ENCODE measurements at regions not wholly inside any gene's neighbourhood (a gene's known extent, or its start where the extent isn't known, plus 50 kb on each side); places are given as distances from the start of the nearest gene placed in this dataset.

GRCh38 chr18:42341423-42341822 is 386.4 kb downstream of the PIK3C3 start:
- no peak for DNase-seq (ENCODE audit: low spot score)
- Histone ChIP-seq H3K4me2 (ENCODE audit: low read length) (no peak overlapping the region), H3K4me3 (ENCODE audit: low read depth, low read length, poor library complexity, severe bottlenecking) (no peak overlapping the region), H2AFZ (ENCODE audit: low read length) (no peak overlapping the region), H3K9me3 (ENCODE audit: low read length) (no peaks in the 10 kb centered on the region), H3K79me2 (ENCODE audit: insufficient read depth, low read depth, low read length) (no peaks in the 10 kb centered on the region), H3K4me1 (ENCODE audit: insufficient read depth, low read length, poor library complexity, severe bottlenecking) (no peaks in the 10 kb centered on the region), H3K36me3 (ENCODE audit: insufficient read depth, low read length) (no peaks in the 10 kb centered on the region), H4K20me1 (ENCODE audit: insufficient read depth, low read length) (no peaks in the 10 kb centered on the region), H3K9me2 (ENCODE audit: insufficient read depth, low read length) (no peaks in the 10 kb centered on the region), H3K27ac (ENCODE audit: low read depth, low read length, poor library complexity, severe bottlenecking) (no peak overlapping the region)
- intact Hi-C loops (cut with micrococcal nuclease; ENCODE audit: unreplicated experiment) = no loop called here
- POLR2A ChIA-PET = no interaction called here
- no TSS peak for BruUV-seq (replicated peaks)
- CTCF ChIA-PET (ENCODE audit: unreplicated experiment) = no interaction called here
- TF ChIP-seq CTCF (conservative IDR thresholded peaks at IDR 0.05; ENCODE audit: low read length) = no peak
- TF ChIP-seq EZH2phosphoT487 (IDR thresholded peaks at IDR 0.05; ENCODE audit: borderline replicate concordance, low read depth, low read length) = no peak

- Histone ChIP-seq H3K9me3 (ENCODE audit: low read length) (no peaks in the 10 kb centered on the region), H2AFZ (ENCODE audit: low read length) (no peak overlapping the region), H3K79me2 (ENCODE audit: insufficient read depth, low read depth, low read length) (no peaks in the 10 kb centered on the region), H3K4me3 (ENCODE audit: low read depth, low read length, poor library complexity, severe bottlenecking) (no peak overlapping the region), H3K9me2 (ENCODE audit: insufficient read depth, low read length) (no peaks in the 10 kb centered on the region), H4K20me1 (ENCODE audit: insufficient read depth, low read length) (no peaks in the 10 kb centered on the region), H3K27ac (ENCODE audit: low read depth, low read length, poor library complexity, severe bottlenecking) (no peak overlapping the region), H3K4me2 (ENCODE audit: low read length) (no peak overlapping the region), H3K4me1 (ENCODE audit: insufficient read depth, low read length, poor library complexity, severe bottlenecking) (no peaks in the 10 kb centered on the region), H3K36me3 (ENCODE audit: insufficient read depth, low read length) (no peaks in the 10 kb centered on the region)
- intact Hi-C loops (cut with micrococcal nuclease; ENCODE audit: unreplicated experiment) = no loop called here
- TF ChIP-seq EZH2phosphoT487 (IDR thresholded peaks at IDR 0.05; ENCODE audit: borderline replicate concordance, low read depth, low read length) = no peak
- TF ChIP-seq CTCF (conservative IDR thresholded peaks at IDR 0.05; ENCODE audit: low read length) = no peak
- CTCF ChIA-PET (ENCODE audit: unreplicated experiment) = no interaction called here
- DNase-seq (ENCODE audit: low spot score) = no peak
- no TSS peak for BruUV-seq (replicated peaks)
- POLR2A ChIA-PET = no interaction called here
Observed at GRCh38 chr18:42348722-42349121, 393.7 kb downstream of the PIK3C3 start.

GRCh38 chr18:42351455-42351854 is 396.4 kb downstream of the PIK3C3 start:
- ChIA-PET CTCF (ENCODE audit: unreplicated experiment) (no interaction called here), POLR2A (no interaction called here)
- TF ChIP-seq EZH2phosphoT487 (IDR thresholded peaks at IDR 0.05; ENCODE audit: borderline replicate concordance, low read depth, low read length) = no peak
- no peak for TF ChIP-seq CTCF (conservative IDR thresholded peaks at IDR 0.05; ENCODE audit: low read length)
- H3K4me2 ChIP-seq (ENCODE audit: low read length) = no peak overlapping the region
- H4K20me1 ChIP-seq (ENCODE audit: insufficient read depth, low read length) = no peaks in the 10 kb centered on the region
- H3K9me3 ChIP-seq (ENCODE audit: low read length) = no peaks in the 10 kb centered on the region
- no peak overlapping the region for H3K27ac ChIP-seq (ENCODE audit: low read depth, low read length, poor library complexity, severe bottlenecking)
- BruUV-seq (replicated peaks) = no TSS peak
- no peaks in the 10 kb centered on the region for H3K36me3 ChIP-seq (ENCODE audit: insufficient read depth, low read length)
- H3K79me2 ChIP-seq (ENCODE audit: insufficient read depth, low read depth, low read length) = no peaks in the 10 kb centered on the region
- H3K9me2 ChIP-seq (ENCODE audit: insufficient read depth, low read length) = no peaks in the 10 kb centered on the region
- no peaks in the 10 kb centered on the region for H3K4me1 ChIP-seq (ENCODE audit: insufficient read depth, low read length, poor library complexity, severe bottlenecking)
- no peak overlapping the region for H3K4me3 ChIP-seq (ENCODE audit: low read depth, low read length, poor library complexity, severe bottlenecking)
- H2AFZ ChIP-seq (ENCODE audit: low read length) = no peak overlapping the region
- intact Hi-C loops (cut with micrococcal nuclease; ENCODE audit: unreplicated experiment) = no loop called here
- no peak for DNase-seq (ENCODE audit: low spot score)
